CMK (cell line): ENCODE measurements at regions not wholly inside any gene's neighbourhood (a gene's known extent, or its start where the extent isn't known, plus 50 kb on each side); places are given as distances from the start of the nearest gene placed in this dataset.
"Not testable (repeated sequence)": the region's sequence is repeated elsewhere in the genome, so short reads cannot be mapped to it uniquely, and the experiment has no call there.

Source experiments
- DNase-seq: peaks from one replicate; pipeline ENCODE4 v3.0.0-alpha.2; 2010; ENCODE audit warnings: low read depth

DNA sequence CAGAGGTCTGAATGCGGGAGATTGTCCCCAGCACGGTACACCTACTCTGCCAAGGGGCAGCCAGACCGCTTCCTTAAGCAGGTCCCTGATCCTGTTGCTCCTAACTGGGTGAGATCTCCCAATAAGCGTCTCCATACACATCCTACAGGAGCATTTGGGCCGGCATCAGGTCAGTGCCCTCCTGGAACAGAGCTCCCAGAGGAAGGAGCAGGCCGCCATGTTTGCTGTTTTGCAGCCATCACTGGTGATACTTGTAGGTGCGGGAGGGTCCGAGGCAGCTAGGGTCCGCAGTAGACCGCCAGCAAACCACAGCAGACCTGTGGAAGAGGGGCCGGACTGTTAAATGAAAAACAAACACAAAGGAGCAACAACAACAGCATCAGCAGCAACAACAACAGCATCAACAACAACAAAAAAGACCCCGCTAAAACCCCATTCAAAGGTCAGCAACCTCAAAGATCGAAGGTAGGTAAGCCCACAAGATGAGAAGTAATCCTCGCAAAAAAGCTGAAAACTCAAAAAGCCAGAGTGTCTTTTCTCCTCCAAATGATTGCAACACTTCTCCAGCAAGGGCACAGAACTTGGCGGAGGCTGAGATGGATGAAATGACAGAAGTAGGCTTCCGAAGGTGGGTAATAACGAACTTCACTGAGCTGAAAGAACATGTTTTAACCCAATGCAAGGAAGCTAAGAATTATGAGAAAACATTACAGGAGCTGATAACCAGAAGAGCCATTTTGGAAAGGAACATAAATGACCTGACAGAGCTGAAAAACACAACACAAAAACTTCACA is 79.0 kb upstream of the CDH7 start:
- DNase-seq: no peak

DNA sequence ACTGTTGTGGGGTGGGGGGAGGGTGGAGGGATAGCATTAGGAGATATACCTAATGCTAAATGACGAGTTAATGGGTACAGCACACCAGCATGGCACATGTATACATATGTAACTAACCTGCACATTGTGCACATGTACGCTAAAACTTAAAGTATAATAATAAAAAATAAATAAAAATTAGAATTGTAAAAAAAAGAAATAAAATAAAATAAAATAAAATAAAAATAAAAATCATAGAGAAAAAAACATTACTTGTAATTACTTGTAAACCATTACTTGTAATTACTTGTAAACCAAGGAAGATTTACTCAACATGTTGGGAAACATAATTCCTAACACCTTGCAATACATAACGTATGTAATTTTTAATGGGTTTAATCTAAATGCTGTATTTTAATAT is 80.7 kb upstream of the CDH7 start:
- not testable (repeated sequence) for DNase-seq

DNA sequence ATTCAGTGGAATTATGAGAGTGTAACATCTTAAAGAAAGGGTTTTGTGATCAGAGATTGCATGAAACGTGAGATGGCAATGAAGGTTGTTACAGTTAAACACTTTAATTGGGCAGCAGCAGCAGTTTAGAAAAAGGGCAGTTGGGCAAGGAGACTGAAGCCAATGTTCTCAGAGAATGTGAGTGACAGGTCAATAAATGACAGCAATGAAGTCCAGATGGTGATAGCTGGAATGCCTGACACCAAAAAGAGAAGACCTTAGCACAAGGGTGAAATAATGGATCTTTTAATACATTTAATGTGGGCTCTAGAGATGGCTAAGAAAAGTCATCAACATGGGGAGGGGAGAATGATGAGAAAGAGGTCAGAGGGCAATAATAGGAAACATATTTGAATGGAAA is 89.4 kb upstream of the CDH7 start:
- no peak for DNase-seq

DNA sequence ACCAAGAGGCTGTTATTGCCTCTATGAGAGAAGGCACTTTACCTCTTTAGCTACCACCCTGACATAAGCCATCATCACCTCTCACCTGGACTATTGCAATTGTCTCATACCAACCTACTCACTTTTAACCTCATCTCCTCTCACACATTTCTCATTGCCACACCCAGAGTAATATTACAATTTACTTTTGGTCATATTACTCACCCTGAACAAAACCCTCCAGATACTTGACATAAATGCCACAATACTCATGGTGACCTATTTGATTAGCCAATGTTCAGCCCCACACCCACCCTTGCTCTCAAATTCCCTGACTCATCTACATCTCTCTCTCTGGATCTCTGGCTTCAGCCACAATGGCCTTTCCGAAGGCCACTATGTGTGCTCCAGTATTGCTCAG is 90.9 kb upstream of the CDH7 start:
- DNase-seq: no peak

DNA sequence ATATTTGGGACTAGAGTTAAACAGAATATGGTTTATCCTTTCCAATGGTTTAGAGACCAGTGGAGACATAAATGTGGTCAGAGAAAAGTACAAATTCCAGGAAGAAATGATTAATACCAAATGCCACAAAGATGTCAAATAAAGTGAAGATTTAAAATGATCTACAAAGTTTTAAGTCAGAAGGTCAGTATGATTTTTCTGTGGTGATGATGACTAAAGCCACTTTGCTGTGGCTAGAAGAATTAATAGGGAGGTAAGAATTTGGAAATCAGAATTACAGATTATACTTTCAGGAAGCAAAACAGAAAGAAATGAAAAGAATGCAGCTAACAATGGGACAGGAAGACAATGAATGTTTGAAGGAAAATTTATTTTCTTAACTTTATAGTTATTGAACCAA is 91.5 kb upstream of the CDH7 start:
- no peak for DNase-seq

DNA sequence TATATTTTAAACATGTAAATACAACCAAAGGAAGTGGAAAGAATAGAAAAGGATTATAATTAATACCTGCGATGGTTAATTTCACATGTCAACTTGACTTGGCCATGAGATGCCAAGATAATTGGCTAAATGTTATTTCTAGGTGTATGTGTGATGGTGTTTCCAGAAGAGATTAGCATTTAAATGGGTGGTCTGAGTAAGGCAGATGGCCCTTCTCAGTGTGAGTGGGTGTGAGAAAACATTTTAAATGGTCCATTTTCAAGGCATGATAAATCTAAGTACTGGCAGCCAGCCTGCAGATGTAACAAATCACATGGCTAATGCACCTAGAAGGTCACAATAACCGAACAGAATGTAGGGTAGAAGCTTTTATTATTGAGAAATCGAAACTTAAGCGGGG is 99.6 kb upstream of the CDH7 start:
- DNase-seq: no peak

DNA sequence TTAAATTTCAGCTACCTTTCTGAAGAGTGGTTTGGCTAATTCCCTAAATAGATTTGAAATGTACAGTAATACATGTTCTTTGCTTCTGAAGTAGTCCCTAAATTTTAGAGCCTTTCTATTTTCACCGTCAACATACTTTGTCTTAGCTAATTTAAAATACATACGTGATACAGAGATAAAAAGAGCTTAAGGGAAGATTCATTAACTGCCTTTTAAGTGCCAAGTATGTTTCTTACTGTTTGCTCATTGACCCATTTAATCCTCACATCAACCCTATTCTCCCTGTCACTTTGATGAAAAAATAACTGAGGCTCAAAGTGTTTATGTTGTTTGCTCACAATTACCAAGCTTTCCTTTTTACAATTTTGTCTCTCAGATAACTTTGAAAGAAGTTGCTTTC is 118.6 kb upstream of the CDH7 start:
- DNase-seq: no peak

DNA sequence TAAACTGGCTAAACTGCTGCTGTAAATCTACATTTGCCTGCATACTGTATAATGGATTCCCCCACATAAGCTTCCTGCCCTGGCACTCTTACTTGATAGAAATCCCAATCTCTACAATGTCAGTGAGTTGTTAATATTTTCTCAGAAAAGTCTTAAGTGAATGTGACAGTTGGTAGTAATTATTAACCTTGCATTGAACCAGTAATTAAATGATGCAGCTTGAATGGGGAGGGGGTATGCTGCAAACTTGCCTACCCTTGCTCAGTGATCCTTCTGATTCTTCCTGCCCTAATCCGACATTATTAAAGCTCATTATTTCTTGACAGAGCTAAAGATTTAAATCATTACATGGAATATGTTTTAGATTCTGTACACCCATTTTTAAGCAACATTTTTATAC is 119.0 kb upstream of the CDH7 start:
- no peak for DNase-seq

DNA sequence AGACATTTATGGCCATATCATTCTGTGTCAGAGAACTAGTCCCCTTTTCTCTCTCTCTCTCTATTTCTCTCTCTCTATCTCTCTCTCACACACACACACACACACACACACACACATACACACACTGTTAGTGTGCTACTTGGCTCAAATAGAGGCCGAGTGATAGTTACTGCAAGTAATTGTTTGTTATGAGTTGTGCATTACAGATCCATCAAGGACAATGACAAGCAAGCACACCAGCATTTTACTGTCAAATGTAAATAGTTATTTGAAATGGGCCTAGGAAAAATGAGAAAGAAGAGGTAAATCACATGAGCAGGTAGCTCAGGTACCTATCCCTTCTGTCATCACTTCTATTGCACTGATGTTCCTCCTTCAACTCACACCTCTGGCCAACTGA is 122.4 kb upstream of the CDH7 start:
- no peak for DNase-seq

DNA sequence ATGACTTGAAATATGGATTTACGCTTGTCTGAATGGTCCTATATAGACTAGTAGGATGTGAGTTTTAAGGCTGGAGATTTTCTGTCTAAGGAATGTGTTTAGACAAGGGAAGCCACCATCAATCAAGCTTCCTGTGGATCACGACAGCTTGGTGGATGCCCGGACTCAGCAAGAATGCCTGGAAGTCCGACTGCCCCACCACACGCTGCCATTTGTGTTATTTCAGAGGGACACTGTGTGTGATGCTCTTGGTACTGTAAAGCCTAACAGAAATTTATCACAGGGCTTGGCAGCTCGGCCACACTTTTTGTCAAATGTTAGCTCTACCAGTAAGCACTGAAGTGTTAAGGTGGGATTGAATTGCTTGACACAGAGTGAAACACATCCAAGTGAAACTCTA is 127.1 kb upstream of the CDH7 start:
- no peak for DNase-seq

DNA sequence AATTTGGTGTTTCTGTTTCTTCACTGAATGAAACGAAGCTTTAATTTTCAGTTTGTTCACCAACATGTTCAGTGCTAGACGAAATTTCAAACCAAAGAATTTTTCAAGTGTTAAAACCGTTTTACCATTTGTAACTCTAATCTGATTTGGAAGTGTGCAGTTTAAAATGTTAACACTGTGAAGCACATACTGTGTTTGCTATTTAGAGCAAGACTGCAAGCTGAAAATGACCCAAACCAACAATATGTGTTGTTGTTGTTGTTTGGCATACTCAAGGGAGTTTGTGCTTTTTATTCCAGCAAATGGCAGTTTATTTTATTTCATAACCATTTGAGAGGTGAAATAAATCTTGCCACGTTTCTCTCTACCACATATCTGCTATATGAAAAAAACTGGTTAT is 128.4 kb upstream of the CDH7 start:
- no peak for DNase-seq

DNA sequence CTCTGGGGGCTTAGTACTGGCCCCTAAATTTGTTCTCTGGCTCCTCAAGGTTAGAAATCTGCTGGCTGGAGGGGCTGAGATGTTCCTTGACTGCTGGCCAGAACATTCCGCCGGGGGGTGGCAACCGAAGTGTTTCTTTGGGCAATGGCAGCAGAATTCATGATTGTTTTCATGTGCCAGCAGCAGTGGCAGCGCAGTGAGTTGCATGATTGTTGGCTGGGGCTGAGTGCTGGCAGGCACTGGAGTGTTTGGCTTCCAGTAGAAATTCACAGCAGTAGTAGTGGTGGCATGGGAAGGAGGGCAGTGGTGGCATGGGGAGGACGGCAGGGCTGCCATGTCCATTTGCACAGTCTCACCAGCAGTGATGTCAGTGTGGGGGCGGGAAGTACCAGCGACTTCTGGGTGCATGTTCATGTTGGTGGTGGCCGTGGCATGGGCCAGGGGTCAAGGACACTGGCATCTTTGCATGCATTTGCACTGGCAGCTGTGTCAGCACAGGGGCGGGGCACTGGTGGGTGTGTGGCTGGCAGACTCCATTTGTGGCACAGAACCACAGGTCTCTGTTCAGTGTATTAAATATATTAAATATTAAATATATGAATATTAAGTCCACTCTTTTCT is 130.6 kb upstream of the CDH7 start:
- DNase-seq: no peak

DNA sequence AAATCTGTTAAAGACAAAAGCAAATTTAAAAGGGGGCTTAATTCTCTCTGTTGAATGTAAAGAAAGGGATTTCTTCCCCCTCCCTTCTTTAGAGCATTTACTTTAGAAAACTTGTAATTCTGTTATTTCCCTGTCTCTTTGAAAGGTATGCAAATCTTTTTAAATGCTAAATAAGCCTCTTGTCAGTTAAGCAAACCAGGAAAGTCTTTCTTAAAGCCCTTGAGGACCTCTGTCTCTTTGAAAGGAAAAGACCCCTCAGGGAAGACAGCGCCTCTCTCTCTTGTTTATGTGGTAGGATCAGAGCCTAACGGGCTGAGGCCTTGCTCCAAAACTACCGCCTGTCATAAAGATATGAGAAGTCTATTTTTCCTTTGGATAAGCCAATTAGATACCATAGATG is 139.9 kb upstream of the CDH7 start:
- no peak for DNase-seq

DNA sequence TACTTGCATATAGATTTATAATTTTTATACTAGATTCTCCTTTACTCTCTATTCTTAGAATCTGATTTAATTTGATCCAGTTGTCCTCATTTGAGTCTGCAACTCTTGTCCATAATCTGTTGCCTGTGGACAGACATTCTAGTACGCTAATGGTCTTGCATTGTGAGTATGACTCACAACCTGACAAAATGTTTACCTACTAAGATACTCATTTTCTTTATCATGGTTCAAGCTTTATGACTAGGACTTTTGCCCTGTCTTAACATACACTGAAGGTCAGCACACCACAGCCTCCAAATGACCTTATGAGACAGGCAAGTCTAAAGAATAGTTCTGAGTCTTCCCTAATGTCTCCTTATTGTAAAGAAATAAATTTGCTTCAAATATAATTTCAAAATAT is 142.3 kb upstream of the CDH7 start:
- no peak for DNase-seq

DNA sequence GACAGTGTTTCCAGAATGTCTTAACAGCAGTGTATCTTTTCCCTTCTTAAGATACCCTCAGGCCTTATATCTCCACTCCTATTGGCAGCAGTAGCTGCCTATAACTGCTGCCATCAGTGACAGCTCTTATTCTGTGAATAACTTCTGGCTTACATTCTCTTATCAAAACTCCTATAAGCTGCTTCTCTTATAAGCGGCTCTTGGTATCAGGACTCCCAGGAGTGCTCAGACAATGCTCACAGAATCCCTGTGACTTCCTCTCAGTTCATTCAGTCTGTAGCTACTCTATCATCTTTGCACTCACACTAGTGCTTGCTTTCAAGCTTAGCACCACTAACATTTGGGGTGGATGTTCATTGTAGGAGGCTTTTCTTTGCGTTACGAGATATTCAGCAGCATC is 143.7 kb upstream of the CDH7 start:
- DNase-seq: no peak

DNA sequence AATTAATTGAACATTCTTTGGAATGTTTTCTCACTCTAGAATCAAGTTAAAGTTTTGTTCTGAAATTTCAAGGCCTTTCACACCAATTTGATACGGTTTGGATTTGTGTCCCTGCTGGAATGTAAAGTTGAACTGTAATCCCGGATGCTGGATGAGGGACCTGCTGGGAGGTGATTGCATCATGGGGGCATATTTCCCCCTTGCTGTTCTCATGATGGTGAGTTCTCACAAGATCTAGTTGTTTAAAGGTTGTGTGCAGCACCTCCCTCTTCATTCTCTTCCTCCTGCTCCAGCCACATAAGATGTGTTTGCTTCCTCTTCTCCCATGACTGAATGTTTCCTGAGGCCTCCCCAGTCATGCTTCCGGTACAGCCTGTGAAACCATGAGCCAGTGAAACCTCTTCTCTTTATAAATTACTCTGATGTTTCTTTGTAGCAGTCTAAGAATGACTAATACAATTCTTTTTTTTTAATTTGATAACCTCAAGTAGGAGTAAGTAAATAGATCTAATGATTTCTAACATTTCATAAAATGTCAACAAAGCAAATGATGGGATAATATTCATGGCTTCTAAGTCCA is 144.2 kb upstream of the CDH7 start:
- DNase-seq: no peak

DNA sequence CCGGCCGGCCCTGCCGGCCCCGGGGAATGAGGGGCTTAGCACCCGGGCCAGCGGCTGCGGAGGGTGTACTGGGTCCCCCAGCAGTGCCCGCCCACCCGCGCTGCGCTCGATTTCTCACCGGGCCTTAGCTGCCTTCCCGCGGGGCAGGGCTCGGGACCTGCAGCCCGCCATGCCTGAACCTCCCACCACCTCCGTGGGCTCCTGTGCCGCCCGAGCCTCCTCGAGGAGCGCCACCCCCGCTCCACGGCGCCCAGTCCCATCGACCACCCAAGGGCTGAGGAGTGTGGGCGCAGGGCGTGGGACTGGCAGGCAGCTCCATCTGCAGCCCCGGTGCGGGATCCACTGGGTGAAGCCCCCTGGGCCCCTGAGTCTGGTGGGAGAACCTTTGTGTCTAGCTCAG is 145.5 kb upstream of the CDH7 start:
- DNase-seq: not testable (repeated sequence)

DNA sequence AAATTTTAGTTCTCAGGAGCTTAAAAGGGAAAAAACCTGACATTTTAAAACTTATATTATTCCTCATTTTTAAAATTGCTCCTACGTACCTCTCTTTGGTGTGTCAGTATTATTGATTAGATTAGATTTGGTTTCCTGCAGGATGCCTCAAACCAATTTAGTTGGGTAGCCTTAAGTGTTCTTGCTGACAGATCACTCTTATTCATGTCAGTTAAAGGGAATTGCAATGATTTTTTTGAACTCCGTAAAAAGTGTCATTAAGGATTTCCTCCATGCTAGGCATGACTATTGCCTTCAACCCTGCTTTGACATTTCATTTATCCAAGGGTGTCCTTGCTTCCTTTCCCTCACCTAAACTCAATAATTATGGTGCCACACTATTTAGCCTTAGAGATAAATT is 149.0 kb upstream of the CDH7 start:
- DNase-seq: no peak

DNA sequence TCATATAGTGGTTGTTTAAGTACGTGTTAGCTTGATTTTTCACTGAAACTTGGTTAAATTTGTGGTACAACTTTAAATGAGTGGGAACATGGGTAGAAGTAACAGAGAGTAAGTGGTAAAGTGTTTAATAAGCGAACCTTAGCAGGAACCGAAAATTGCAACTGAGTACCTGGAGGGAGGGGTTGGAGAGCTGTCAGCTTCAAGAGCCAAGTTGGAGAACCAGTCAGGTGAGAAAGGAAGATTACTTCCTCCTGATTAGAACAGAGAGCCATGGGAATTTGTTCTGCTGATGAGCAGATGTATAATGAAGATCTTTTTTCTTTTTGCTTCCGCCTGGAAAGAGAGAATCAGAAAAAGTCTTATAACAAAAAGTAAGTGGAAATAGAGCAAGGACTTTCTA is 158.4 kb upstream of the CDH7 start:
- no peak for DNase-seq

DNA sequence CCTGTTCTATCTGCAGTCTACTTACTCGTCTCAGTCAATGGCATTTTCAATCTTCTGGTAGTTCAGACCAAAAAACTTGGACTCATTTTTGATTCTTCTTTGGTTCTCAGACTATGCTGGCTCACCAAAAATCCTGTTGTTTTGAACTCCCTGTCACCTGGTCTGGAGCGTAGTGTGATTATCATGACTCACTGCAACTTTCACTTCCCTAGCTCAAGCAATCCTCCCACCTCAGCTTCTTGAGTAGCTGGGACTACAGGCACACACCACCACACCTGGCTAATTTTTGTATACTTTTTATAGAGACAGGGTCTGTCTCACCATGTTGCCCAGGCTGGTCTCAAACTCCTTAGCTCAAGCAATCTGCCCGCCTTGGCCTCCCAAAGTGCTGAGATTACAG is 163.3 kb upstream of the CDH7 start:
- no peak for DNase-seq

DNA sequence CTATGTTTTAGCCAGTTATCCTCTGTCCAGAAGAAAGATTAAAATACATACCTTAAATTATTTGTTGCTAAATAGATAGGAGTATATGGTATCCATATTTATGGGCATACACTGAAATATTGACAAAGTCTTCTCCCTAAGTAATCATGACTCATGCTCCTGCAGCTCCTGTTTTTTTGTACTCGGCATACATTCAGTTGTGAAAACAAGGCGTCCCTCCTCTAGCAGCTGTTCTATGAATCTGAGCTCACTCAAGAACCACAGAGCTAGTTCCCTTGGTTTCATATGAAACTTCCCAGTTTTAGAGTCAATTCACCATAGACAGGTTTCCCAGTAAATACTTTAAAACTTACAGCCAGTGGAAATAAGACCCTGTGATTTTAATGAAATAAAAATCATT is 168.7 kb upstream of the CDH7 start:
- not testable (repeated sequence) for DNase-seq

DNA sequence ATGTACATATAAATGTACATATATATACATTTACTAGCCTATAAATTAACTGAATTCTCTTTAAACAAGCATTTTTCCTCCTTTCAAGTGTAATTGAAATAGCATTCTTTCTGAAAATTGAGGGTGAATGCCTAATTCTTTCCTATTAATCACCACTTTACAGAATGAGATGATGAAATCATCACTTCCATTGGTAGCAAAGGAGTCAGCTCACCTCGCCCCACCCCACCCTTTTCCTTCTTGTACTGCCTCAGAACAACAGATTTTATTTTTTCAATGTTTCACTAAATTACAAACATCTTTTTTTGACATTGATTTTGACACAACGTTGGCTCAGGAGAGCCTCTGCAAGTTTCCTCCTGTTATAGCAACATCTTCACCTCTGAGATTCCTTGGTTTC is 181.9 kb upstream of the CDH7 start:
- DNase-seq: no peak

DNA sequence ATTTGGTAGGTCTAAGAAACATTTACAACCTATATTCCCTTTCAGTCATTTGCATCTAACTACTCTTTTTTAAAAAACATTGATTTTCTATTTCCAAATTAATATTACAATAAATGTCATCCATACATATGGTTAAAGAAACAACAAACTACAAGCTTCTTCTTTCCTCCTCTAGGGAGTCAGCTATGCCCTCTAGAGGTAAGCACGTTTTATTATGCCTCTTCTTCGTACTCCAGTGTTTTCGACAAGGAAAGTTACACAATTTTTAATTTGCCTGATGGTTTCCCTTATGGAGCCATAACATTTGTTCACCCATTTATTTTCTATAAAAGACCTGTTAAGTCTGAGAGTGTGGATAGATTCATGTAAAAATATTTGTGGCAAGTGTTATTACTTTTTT is 183.4 kb upstream of the CDH7 start:
- no peak for DNase-seq

DNA sequence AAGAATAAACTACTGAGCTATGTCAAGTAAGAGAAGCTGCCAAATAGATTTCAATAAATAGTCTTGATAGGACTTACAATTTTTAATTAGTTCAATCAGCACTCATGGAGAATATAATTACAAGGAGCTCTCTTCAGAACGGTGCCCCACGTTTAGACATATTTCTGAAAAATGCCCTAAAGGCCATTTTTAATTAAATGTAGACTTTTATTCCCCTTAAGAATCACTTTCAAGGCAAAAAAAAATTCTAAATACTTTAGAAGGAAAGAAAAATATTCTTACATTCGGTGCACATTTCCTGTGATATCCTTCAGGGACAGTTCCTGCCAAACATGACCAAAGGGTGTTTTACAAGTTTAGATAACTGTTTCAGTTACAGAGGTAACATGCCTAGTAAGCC is 202.5 kb upstream of the CDH7 start:
- no peak for DNase-seq
